Fibroblast of villous mesenchyme (primary cell): ENCODE measurements at regions not wholly inside any gene's neighbourhood (a gene's known extent, or its start where the extent isn't known, plus 50 kb on each side); places are given as distances from the start of the nearest gene placed in this dataset.

Source experiments
- DNase-seq: peaks from one replicate; pipeline ENCODE4 v3.0.0-alpha.2; 2010; ENCODE audit warnings: low read depth
- H3K4me3 ChIP-seq: 2 replicates; pipeline ENCODE4 v1.5.1; 2011; ENCODE audit warnings: low read depth, mild to moderate bottlenecking, low read length
- TF ChIP-seq, protein P1 (sequence below): IDR thresholded peaks from 2 replicates; pipeline ENCODE4 v1.5.1; 2012; ENCODE audit warnings: low read depth, mild to moderate bottlenecking, low read length; ENCODE audit not compliant: insufficient read depth

DNA sequence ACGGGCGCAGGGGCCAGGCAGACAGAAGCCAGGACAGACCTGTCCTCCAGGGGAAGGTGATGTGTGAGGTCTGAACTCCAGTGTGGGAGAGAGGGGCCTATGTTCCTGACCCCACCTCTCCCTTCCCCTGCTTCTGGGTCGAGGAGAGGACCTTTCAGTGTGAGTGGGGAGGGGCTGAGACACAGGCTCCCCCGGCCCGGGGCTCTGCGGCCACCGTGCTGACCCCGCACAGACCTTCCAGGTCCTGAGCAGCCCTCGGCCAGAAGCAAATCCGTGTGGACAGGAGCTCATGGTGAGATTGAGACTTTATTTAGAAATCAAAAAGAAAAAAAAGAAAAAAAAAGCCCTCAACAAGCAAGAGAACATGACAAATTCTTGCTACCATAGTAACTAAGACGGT is 680.5 kb downstream of the BRD1 start:
- no peak overlapping the region for H3K4me3 ChIP-seq
- TF ChIP-seq, protein P1, sequence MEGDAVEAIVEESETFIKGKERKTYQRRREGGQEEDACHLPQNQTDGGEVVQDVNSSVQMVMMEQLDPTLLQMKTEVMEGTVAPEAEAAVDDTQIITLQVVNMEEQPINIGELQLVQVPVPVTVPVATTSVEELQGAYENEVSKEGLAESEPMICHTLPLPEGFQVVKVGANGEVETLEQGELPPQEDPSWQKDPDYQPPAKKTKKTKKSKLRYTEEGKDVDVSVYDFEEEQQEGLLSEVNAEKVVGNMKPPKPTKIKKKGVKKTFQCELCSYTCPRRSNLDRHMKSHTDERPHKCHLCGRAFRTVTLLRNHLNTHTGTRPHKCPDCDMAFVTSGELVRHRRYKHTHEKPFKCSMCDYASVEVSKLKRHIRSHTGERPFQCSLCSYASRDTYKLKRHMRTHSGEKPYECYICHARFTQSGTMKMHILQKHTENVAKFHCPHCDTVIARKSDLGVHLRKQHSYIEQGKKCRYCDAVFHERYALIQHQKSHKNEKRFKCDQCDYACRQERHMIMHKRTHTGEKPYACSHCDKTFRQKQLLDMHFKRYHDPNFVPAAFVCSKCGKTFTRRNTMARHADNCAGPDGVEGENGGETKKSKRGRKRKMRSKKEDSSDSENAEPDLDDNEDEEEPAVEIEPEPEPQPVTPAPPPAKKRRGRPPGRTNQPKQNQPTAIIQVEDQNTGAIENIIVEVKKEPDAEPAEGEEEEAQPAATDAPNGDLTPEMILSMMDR = no peak
- DNase-seq = no peak

- H3K4me3 ChIP-seq = no peak overlapping the region
- TF ChIP-seq, protein P1 = no peak
- DNase-seq = no peak
Measured at GRCh38 chr22:49146511-49146910, 681.2 kb downstream of the BRD1 start.

GRCh38 chr22:49143812-49144211 is 683.9 kb downstream of the BRD1 start:
- no peak overlapping the region for H3K4me3 ChIP-seq
- TF ChIP-seq, protein P1 = no peak

DNA sequence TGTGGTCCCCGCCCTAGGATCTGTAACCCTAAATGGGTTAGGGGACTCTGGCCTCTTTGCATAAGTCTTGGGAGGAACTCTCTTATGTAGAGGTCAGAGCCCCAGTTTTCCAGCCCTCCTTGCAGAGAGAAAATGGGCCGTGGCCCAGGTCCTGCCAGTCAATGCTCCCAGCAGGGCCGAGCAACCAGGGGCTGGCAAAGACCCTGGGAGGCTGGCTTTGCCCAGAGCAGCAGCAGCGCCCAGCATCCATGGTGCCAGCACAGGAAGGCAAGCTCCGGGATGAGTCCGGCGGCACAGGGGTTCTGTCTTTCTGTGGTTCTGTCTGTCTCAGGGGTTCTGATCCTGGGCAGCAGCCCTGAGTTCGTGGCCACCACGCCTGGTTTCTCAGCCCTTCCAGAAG is 684.8 kb downstream of the BRD1 start:
- no peak overlapping the region for H3K4me3 ChIP-seq
- DNase-seq = no peak
- TF ChIP-seq, protein P1 = no peak

More at GRCh38 chr22:49143812-49144211, 683.9 kb downstream of the BRD1 start:
- no peak for DNase-seq

DNA sequence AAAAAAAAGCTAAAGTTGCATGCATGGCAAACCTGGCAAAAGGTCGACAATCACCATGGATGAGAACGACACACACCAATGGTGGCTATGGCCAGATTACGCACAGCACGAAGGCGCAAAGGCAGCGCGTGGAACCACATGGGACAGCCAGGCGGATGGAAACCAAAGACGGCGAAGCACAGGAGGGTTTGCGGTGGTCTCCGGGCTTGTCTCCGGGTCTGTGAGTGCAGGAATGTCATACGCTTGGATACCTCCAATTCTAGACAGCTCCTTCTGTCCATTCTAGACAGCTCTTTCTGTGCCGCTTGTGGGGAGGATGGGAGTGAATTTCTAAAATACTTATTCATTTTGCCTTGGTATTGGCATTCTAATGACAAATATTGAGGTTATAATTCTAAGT is 685.4 kb downstream of the BRD1 start:
- TF ChIP-seq, protein P1 = no peak
- no peak overlapping the region for H3K4me3 ChIP-seq
- no peak for DNase-seq

DNA sequence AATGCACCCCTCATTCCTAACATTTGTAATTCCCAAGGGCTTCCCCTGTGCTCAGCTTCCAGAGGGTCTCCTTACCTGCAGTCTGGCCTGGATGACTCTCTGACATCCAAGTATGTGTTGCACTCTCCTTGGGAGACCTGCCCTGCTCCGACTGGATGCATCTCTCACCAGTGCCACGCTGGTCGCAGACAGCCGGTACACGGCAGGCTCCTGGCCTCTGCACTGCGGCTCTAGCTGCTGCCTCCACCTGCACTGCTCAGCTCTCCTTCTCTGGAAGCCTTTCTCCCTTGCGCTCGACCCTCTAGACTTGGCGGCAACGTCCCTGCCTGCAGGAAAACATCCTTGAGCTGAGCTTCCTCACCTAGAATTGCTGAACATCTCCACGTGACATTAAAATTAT is 685.9 kb downstream of the BRD1 start:
- no peak overlapping the region for H3K4me3 ChIP-seq
- DNase-seq = no peak
- TF ChIP-seq, protein P1 = no peak

GRCh38 chr22:49140911-49141665 is 686.6 kb downstream of the BRD1 start:
- DNase-seq = no peak
- H3K4me3 ChIP-seq = no peak overlapping the region
- TF ChIP-seq, protein P1 = no peak
